ENCODE measurements at regions not wholly inside any gene's neighbourhood (a gene's known extent, or its start where the extent isn't known, plus 50 kb on each side); places are given as distances from the start of the nearest gene placed in this dataset.

GRCh38 chr5:61783481-61783880 lies 451.4 kb downstream of the ZSWIM6 start:
- DNase-seq (no peak), ATAC-seq (ENCODE audit: low FRiP score in 2 of 2) (no peak)
- no peak overlapping the region for H3K27ac ChIP-seq
- no peaks in the 10 kb centered on the region for H3K4me1 ChIP-seq
- no peaks in the 10 kb centered on the region for H3K36me3 ChIP-seq
- no peak overlapping the region for H3K4me3 ChIP-seq
- no peaks in the 10 kb centered on the region for H3K9me3 ChIP-seq
- WGBS, 2 donors: 65 to 68% methylated on average over 2 of the region's 2 CpGs
- no peaks in the 10 kb centered on the region for H3K27me3 ChIP-seq
- TF ChIP-seq POLR2A (IDR thresholded peaks at IDR 0.05): no peak
- no peak for TF ChIP-seq POLR2AphosphoS5 (IDR thresholded peaks at IDR 0.05)
- TF ChIP-seq, protein P1, sequence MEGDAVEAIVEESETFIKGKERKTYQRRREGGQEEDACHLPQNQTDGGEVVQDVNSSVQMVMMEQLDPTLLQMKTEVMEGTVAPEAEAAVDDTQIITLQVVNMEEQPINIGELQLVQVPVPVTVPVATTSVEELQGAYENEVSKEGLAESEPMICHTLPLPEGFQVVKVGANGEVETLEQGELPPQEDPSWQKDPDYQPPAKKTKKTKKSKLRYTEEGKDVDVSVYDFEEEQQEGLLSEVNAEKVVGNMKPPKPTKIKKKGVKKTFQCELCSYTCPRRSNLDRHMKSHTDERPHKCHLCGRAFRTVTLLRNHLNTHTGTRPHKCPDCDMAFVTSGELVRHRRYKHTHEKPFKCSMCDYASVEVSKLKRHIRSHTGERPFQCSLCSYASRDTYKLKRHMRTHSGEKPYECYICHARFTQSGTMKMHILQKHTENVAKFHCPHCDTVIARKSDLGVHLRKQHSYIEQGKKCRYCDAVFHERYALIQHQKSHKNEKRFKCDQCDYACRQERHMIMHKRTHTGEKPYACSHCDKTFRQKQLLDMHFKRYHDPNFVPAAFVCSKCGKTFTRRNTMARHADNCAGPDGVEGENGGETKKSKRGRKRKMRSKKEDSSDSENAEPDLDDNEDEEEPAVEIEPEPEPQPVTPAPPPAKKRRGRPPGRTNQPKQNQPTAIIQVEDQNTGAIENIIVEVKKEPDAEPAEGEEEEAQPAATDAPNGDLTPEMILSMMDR (IDR thresholded peaks at IDR 0.05): no peak
- no peak for TF ChIP-seq EP300 (IDR thresholded peaks at IDR 0.05)

DNA sequence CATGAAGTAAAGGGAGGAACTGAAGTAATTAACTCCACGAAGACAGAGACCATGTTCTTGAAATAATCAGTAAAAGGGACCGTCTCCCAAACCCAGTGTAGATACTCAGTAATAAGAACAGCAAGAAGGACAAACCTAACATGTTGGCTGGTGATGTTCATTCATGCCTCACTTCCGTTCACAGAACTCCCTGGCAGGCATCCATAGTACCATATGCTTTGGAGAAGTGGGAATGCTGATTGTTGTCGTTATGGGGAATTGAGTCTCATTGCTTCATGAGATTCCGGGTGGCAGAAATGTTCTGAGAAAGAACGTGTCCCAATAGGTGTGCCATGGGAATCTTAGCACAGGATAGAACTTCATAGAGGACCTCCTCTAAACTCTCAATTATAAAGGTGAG lies 452.3 kb downstream of the ZSWIM6 start:
- TF ChIP-seq, protein P1 (IDR thresholded peaks at IDR 0.05): no peak
- no peak for TF ChIP-seq POLR2AphosphoS5 (IDR thresholded peaks at IDR 0.05)
- TF ChIP-seq EP300 (IDR thresholded peaks at IDR 0.05): no peak
- no peak for TF ChIP-seq POLR2A (IDR thresholded peaks at IDR 0.05)
- DNase-seq (no peak), ATAC-seq (ENCODE audit: low FRiP score in 2 of 2) (no peak)
- Histone ChIP-seq H3K4me1 (no peaks in the 10 kb centered on the region), H3K36me3 (no peaks in the 10 kb centered on the region), H3K9me3 (no peaks in the 10 kb centered on the region), H3K27me3 (no peaks in the 10 kb centered on the region), H3K4me3 (no peak overlapping the region), H3K27ac (no peak overlapping the region)
- WGBS, 2 donors: 70 to 78% methylated on average over 6 of the region's 6 CpGs

- TF ChIP-seq, protein P1 (IDR thresholded peaks at IDR 0.05): no peak
- no peak for TF ChIP-seq POLR2A (IDR thresholded peaks at IDR 0.05)
- TF ChIP-seq EP300 (IDR thresholded peaks at IDR 0.05): no peak
- TF ChIP-seq POLR2AphosphoS5 (IDR thresholded peaks at IDR 0.05): no peak
- no peaks in the 10 kb centered on the region for H3K4me1 ChIP-seq
- DNase-seq (no peak), ATAC-seq (ENCODE audit: low FRiP score in 2 of 2) (no peak)
- WGBS, 2 donors: 82% methylated on average over 2 of the region's 2 CpGs
- no peak overlapping the region for H3K27ac ChIP-seq
- H3K9me3 ChIP-seq: no peaks in the 10 kb centered on the region
- H3K4me3 ChIP-seq: no peak overlapping the region
- no peaks in the 10 kb centered on the region for H3K27me3 ChIP-seq
- H3K36me3 ChIP-seq: no peaks in the 10 kb centered on the region
Measured at GRCh38 chr5:61788548-61788947, 456.5 kb downstream of the ZSWIM6 start.

DNA sequence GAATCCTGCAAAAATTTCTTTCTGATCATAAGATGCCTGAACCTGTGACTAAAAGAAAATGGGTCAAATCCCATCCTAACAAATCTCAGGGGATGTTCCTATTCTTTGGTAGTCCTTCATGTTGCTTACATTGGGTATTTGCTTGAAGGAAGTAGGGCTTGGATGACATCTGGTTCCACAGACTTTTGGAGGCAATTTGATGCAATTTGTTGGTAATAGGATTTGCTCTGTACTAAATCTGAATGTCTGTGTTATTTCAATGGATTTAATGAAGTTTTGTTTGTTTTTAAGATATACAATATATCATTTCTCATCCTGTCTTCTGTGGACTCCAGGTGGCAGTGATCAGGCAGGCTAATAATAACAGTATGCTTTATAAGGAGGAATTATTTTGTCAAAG lies 457.9 kb downstream of the ZSWIM6 start:
- Histone ChIP-seq H3K27ac (no peak overlapping the region), H3K9me3 (no peaks in the 10 kb centered on the region), H3K27me3 (no peaks in the 10 kb centered on the region), H3K4me1 (no peaks in the 10 kb centered on the region), H3K4me3 (no peak overlapping the region), H3K36me3 (no peaks in the 10 kb centered on the region)
- DNase-seq: no peak
- TF ChIP-seq EP300 (IDR thresholded peaks at IDR 0.05) (no peak), POLR2AphosphoS5 (IDR thresholded peaks at IDR 0.05) (no peak), POLR2A (IDR thresholded peaks at IDR 0.05) (no peak)
- TF ChIP-seq, protein P1 (IDR thresholded peaks at IDR 0.05): no peak
- no peak for ATAC-seq (ENCODE audit: low FRiP score in 2 of 2)

DNA sequence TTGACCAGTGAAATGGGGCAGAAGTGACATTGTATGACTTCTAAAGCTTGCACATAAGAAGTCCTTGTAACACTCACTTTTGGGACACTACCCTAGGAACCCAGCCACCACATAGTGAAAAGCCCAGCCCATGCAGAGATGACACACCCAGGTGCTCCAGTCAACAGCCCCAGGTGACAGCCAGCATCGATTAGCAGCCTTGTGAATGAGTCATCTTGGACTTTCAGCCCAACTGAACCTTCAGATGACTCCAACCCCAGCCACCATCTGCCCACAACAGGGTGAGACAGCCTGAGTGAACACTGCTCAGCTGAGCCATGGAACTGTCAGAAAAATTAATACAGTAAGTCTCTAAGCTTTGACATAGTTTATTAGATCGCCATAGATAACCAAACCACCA lies 458.6 kb downstream of the ZSWIM6 start:
- ATAC-seq (ENCODE audit: low FRiP score in 2 of 2) (no peak), DNase-seq (no peak)
- Histone ChIP-seq H3K4me1 (no peaks in the 10 kb centered on the region), H3K9me3 (no peaks in the 10 kb centered on the region), H3K4me3 (no peak overlapping the region), H3K36me3 (no peaks in the 10 kb centered on the region), H3K27me3 (no peaks in the 10 kb centered on the region), H3K27ac (no peak overlapping the region)
- WGBS, 2 donors: 95 to 96% methylated on average over 2 of the region's 2 CpGs
- no peak for TF ChIP-seq POLR2AphosphoS5 (IDR thresholded peaks at IDR 0.05)
